ENCODE measurements at regions not wholly inside any gene's neighbourhood (a gene's known extent, or its start where the extent isn't known, plus 50 kb on each side); places are given as distances from the start of the nearest gene placed in this dataset.

- TF ChIP-seq REST (IDR thresholded peaks at IDR 0.05; ENCODE audit: low read depth, low read length) (no peak), EZH2phosphoT487 (IDR thresholded peaks at IDR 0.05; ENCODE audit: borderline replicate concordance, low read depth) (no peak), USF1 (IDR thresholded peaks at IDR 0.05; ENCODE audit: borderline replicate concordance, low read depth) (no peak), POLR2AphosphoS5 (IDR thresholded peaks at IDR 0.05; ENCODE audit: low read depth, low read length) (peak; percentile 63; the same call in 1 of the 2 replicates), GATA2 (CRISPR knock-in tag; IDR thresholded peaks at IDR 0.05) (peak; percentile 99), NFIC (IDR thresholded peaks at IDR 0.05; ENCODE audit: borderline replicate concordance) (no peak), CHD2 (IDR thresholded peaks at IDR 0.05; ENCODE audit: low read length, partially characterized antibody) (peak; percentile 92), EP300 (IDR thresholded peaks at IDR 0.05; ENCODE audit: borderline replicate concordance in 1 of 2, low read depth in 1 of 2, low read length in 1 of 2) (peak in 1 of 2 experiments; percentile 99; a peak in 2 of 4 replicates), JUND (IDR thresholded peaks at IDR 0.05) (peak; percentile 30; the same call in 1 of the 2 replicates), TCF12 (IDR thresholded peaks at IDR 0.05) (peak; percentile 73), RXRA (IDR thresholded peaks at IDR 0.05; ENCODE audit: borderline replicate concordance, low read depth) (no peak), RFX5 (IDR thresholded peaks at IDR 0.05; ENCODE audit: low read length) (no peak)
Measured at GRCh38 chr6:115773741-115774140, 286.9 kb downstream of the FRK start (continued).

GRCh38 chr6:115770851-115771250, 289.8 kb downstream of the FRK start:
- no peaks in the 10 kb centered on the region for H4K20me1 ChIP-seq (ENCODE audit: insufficient read depth)
- H3K27me3 ChIP-seq (ENCODE audit: insufficient read depth) = no peaks in the 10 kb centered on the region
- 17% methylated on average over 1 of the region's 7 CpGs for WGBS (ENCODE audit: low lambda C conversion rate)
- no peaks in the 10 kb centered on the region for H3K9me3 ChIP-seq
- no peaks in the 10 kb centered on the region for H3K79me2 ChIP-seq (ENCODE audit: insufficient read depth)
- H3K4me1 ChIP-seq (ENCODE audit: control insufficient read depth in 1 of 2, insufficient read depth in 2 of 2, low read depth in 1 of 2, low read length in 1 of 2) = peaks cover 0 to 21% of the 10 kb centered on the region in 2 experiments; a peak in 2 of 4 replicates
- H3F3A ChIP-seq (replicated peaks; ENCODE audit: insufficient read depth) = no peaks in the 10 kb centered on the region
- H3K27ac ChIP-seq (ENCODE audit: low read depth in 2 of 2, low read length in 1 of 2) = no peak overlapping the region
- no peak overlapping the region for H3K4me3 ChIP-seq (ENCODE audit: low read depth in 2 of 2, low read length in 1 of 2)
- H2AFZ ChIP-seq (ENCODE audit: low read depth) = no peak overlapping the region
- no peak overlapping the region for H3K4me2 ChIP-seq
- no peaks in the 10 kb centered on the region for H3K36me3 ChIP-seq (replicated peaks in 1 of 2; ENCODE audit: control insufficient read depth in 1 of 2, insufficient read depth in 2 of 2, low read length in 1 of 2)
- H3K9ac ChIP-seq = no peak overlapping the region
- DNase-seq = no peak
- CTCF ChIA-PET = no interaction called here
- POLR2A ChIA-PET = no interaction called here
- no peaks in the 10 kb centered on the region for H3K9me2 ChIP-seq
- TF ChIP-seq EZH2phosphoT487 (IDR thresholded peaks at IDR 0.05; ENCODE audit: borderline replicate concordance, low read depth) = no peak
- TF ChIP-seq IRF3 (IDR thresholded peaks at IDR 0.05; ENCODE audit: low read depth, low read length) = no peak
- no peak for TF ChIP-seq FOXJ3 (CRISPR knock-in tag; IDR thresholded peaks at IDR 0.05)
- TF ChIP-seq RAD21 (IDR thresholded peaks at IDR 0.05; ENCODE audit: low read length) = no peak
- no peak for TF ChIP-seq FOSL2 (IDR thresholded peaks at IDR 0.05; ENCODE audit: borderline replicate concordance, low read depth)
- TF ChIP-seq REST (IDR thresholded peaks at IDR 0.05; ENCODE audit: low read depth, low read length) = no peak
- TF ChIP-seq RFX5 (IDR thresholded peaks at IDR 0.05; ENCODE audit: low read length) = no peak
- TF ChIP-seq USF1 (IDR thresholded peaks at IDR 0.05; ENCODE audit: borderline replicate concordance, low read depth) = no peak
- TF ChIP-seq POLR2AphosphoS5 (IDR thresholded peaks at IDR 0.05; ENCODE audit: low read depth, low read length) = no peak
- TF ChIP-seq MXI1 (IDR thresholded peaks at IDR 0.05; ENCODE audit: low read depth, low read length) = no peak
- TF ChIP-seq FOXM1 (IDR thresholded peaks at IDR 0.05; ENCODE audit: low read depth) = no peak
- no peak for TF ChIP-seq EP300 (IDR thresholded peaks at IDR 0.05; ENCODE audit: borderline replicate concordance in 1 of 2, low read depth in 1 of 2, low read length in 1 of 2)
- TF ChIP-seq GATA2 (CRISPR knock-in tag; IDR thresholded peaks at IDR 0.05) = no peak
- TF ChIP-seq YY1 (IDR thresholded peaks at IDR 0.05; ENCODE audit: low read depth) = no peak
- no peak for TF ChIP-seq NRF1 (IDR thresholded peaks at IDR 0.05; ENCODE audit: low read depth, low read length)
- TF ChIP-seq SMC3 (IDR thresholded peaks at IDR 0.05; ENCODE audit: low read depth, low read length) = no peak

All from SK-N-SH (cell line).